NCI-H748 (cell line): ENCODE measurements at regions not wholly inside any gene's neighbourhood (a gene's known extent, or its start where the extent isn't known, plus 50 kb on each side); places are given as distances from the start of the nearest gene placed in this dataset.

Experiments used
- DNase-seq: peaks from one replicate; lab custom pipeline; 2025; ENCODE audit not compliant: unreplicated experiment; lab: John Stamatoyannopoulos, UW

DNA sequence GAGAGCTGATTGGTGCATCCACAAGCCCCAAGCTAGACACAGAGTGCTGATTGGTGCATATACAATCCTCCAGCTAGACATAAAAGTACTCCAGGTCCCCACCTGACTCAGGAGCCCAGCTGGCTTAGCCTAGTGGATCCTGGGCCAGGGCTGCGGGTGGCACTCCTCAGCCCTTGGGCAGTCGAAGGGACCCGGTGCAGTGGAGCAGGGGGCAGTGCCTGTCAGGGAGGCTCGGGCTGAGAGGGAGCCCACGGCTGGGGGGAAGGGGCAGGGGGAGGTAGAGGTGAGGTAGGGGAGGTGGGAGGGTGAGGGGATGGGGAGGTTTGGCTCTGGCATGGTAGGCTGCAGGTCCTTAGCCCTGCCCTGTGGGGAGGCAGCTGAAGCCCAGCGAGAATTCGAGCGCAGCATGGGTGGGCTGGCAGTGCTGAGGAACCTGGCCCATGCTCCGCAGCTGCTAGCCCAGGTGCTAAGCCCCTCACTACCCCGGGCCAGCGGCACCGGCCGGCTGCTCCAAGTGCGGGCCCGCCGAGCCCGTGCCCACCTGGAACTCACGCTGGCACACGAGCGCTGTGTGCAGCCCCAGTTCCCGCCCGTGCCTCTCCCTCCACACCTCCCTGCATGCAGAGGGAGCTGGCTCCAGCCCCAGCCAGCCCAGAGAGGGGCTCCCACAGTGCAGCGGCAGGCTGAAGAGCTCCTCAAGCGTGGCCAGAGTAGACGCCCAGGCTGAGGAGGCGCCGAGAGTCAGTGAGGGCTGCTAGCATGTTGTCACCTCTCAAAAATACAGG, 742.8 kb downstream of the FAM181B start:
- DNase-seq: no peak

DNA sequence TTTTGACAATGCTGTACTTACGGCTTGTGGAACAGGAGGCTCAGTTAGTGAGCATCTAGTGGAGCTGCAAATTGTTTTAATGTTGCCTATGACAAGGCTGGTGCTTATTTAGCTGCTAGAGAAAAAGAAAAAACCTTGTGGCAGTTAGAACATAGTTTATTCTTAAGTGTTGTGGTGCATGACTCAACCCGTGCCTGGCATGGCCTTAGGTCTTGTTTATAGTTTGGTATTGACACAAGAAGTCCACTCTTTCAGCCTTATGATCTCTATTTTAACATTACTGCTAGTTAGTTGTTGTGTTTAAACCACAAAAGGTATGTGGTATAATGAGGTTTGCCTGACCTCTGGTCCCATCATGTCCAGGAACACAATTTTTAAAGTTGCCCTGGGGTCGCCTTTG, 744.6 kb downstream of the FAM181B start:
- no peak for DNase-seq

DNA sequence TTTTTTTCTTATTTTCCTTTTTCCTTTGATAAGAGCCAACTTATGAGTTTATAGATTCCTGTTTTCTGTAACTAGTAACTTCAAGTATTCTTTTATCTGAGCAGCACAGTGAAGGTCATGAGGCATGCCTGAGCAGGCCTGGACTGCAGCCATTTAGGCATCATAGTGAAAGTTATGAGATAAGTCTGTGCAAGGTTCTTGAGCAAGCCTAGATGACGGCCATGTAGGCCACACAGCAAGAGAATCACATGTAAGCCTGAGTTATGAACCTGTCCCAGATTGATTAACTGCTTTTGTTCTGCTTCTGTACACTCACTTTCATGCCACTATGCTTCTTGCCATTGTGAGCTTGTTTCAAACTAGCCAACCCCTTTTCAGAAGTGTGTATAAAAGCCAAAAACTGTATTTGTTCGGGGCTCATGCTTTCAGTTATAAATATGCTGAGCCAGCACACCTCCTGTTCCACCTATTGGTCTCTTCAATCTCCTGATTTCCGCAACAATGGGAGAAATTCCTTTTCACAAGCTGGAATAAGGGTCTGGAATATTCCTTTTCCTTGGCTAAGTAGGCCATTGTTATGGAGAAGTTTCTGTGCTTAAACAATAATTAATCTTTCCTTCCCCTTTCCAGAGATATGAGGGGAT, 745.7 kb downstream of the FAM181B start:
- DNase-seq: peak; percentile 0

GRCh38 chr11:81986556-81987161, 747.0 kb downstream of the FAM181B start:
- no peak for DNase-seq

- no peak for DNase-seq
Measured at GRCh38 chr11:81979448-81979847, 754.2 kb downstream of the FAM181B start.

DNA sequence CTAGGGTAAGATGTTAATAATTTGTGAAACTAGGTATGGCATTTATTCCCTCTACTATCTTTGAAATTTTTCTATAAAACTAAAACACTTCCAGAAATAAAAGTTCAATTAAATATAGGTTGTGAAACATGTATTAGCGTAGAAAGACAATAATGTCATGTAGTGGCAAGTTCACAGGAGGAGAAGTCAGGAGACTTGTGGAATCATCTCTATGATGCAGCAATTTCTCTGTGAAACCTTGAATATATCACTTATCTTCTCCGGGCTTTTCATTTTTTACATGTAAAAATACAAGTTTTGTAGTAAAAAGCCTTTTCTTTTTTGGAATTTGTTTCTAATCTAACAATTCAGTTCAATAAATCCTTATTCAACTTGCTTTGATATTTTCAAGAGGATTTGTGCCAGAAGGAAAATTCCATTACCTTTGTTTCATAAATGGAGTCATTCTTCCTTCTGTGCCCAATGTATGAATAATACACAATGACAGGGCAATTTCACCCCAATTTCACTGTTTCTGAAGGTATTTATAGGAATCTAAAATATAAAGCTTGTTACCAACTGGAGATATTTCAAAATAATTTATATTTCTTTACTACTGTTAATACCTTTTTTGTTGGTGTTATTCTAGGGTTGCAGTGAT, 758.3 kb downstream of the FAM181B start:
- no peak for DNase-seq

DNA sequence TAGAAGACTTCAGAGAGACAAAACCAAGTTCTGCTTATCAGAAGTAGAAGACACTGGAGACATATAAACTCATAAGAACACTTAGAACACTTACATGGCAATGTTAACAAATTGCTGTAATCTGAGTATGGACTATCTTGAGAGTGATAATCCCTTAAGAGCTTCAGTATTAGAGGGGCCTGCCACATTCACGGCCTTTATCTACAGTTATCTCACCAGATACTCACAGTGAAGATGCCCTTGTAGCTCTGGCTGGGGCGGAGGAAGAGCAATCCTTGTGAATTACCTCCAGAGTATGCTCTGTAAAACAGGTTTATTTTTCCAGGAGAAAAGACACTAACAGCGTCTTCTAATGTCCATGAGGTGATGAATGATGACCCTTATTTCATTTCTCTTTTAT, 762.8 kb downstream of the FAM181B start:
- DNase-seq: no peak

DNA sequence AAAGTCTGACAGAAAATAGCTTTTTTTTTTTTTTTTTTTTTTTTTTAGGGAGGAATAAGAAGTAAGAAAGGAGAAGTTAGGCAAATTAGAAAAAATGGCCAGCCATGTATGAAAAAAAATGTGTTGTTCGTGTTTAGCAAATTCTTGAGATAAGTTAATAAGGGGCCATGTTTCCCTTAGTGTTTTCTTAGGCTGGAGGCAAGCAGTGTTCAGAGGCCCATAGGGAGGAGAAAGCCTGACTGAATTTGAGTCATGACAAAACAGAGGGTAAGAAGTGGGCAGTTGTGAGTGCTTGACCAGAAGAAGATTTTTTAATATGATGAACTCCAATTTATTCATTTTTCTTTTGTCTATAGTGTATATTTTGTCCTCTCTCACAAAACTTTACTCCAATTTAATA, 766.4 kb downstream of the FAM181B start:
- no peak for DNase-seq

GRCh38 chr11:81966340-81966739, 767.3 kb downstream of the FAM181B start:
- no peak for DNase-seq

GRCh38 chr11:81963018-81963417, 770.6 kb downstream of the FAM181B start:
- no peak for DNase-seq

DNA sequence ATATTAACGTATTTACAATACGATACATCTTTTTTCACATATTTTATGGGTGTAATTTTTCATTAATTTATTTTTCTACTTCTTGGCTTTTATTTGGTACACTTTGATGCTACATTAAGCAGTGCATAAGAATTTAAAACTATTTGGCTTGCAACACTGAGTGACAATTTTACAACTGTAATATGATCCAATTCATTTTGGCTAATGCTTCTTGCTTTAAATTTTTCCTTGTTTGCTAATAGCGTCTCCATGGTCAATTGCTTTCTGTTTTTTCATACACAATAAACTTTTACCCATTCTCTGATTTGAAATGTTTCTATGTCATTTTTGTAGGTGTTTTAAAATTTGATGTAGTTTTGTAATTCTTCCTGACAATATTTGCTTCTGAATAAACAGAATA, 773.2 kb downstream of the FAM181B start:
- no peak for DNase-seq

DNA sequence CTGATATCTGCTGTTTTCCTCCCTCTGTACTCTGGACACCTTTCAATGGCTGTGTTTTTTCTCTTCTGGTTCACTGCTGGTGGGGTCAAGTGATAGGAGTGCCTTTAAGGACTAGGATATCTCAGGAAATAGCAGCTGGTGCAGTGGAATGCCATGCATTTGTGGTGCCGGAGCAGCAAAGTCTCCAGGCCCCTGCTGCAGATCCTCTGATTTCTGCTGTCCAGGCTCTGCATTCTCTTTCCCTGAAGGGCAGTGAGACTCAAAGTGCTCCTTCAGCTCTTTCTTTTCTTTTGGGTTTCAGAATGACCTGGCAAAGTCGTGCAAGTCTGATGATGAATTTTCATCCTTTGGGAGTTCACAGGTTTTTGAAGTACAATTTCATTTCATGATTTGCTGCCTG, 774.3 kb downstream of the FAM181B start:
- no peak for DNase-seq

DNA sequence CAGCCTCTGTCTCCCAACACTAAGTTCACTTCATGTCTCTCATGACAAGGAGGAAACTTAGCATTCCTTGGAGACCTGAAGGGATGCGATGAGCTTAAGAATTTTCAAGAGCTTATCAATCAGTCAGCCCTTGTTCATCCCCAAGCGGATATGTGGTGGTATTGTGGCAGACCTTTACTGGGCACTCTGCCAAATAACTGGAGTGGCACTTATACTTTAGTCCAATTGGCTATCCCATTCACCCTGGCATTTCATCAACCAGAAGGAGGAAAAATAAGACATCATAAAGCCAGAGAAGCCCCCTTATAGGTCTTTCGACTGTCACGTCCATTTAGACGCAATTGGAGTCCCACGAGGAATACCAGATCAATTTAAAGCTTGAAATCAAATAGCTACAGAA, 779.4 kb downstream of the FAM181B start:
- DNase-seq: peak; percentile 53

GRCh38 chr11:81946831-81947230, 786.8 kb downstream of the FAM181B start:
- no peak for DNase-seq

GRCh38 chr11:81942646-81943045, 791.0 kb downstream of the FAM181B start:
- DNase-seq: no peak

- DNase-seq: no peak
Measured at GRCh38 chr11:81941998-81942397, 791.7 kb downstream of the FAM181B start.

- no peak for DNase-seq
Measured at GRCh38 chr11:81932303-81932702, 801.4 kb downstream of the FAM181B start.

DNA sequence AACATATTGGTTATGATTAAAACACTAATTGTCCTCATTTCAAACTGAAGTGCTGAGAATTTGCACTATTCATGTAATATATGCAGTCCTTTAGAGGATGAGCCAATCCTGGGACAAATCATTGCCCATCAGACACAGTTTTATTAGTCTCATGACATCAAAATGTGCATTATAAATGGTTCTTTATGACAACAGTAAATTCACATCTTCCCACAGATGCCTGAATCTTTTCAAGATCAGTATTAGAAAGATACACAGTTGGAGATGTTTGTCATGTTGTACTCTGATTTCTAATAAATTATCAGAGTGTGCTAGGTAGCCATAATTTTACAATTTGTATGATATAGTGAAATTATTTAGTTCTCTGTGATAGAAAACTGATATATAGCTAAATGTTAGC, 813.5 kb downstream of the FAM181B start:
- no peak for DNase-seq

DNA sequence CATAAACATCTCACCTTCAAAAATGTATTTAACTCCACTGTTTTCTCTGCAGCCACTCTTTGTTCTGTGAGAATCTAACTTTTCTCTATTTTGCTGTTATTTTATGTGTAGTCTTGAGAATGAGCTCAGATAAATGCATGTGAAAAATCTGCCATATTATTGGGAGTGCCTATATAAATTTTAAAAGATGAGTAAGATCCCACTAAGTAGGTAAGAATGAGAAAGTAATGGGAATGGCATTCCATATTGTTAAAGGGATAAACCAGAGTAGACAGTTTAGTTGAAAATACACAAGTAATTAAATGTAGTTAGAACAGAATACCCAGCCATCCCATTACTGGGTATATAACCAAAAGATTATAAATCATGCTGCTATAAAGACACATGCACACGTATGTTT, 817.2 kb downstream of the FAM181B start:
- DNase-seq: no peak

- DNase-seq: peak; percentile 2
Measured at GRCh38 chr11:81915045-81915444, 818.6 kb downstream of the FAM181B start.

DNA sequence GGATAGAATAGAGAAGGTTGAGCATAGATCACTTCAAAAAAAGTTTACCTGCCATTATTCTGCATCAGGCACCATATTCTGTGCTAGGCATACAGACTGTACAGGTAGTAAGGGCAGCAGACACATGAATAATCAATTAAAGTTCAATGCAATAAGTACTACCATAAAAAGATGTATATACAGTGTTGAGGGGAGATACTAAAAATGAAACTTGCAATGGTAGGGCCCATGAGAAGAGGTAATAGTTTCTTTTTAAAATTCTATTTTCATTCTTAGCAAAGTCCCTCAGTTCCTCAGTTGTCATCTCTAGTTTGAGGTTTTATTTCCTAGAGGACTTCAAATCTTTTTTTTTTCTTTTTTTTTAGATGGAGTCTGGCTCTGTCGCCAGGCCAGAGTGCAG, 819.9 kb downstream of the FAM181B start:
- DNase-seq: no peak

- DNase-seq: no peak
Measured at GRCh38 chr11:81907996-81908395, 825.7 kb downstream of the FAM181B start.
